ENCODE measurements at regions not wholly inside any gene's neighbourhood (a gene's known extent, or its start where the extent isn't known, plus 50 kb on each side); places are given as distances from the start of the nearest gene placed in this dataset.
A peak's percentile ranks its signal among the peaks of the same experiment; 100 is the strongest.

DNA sequence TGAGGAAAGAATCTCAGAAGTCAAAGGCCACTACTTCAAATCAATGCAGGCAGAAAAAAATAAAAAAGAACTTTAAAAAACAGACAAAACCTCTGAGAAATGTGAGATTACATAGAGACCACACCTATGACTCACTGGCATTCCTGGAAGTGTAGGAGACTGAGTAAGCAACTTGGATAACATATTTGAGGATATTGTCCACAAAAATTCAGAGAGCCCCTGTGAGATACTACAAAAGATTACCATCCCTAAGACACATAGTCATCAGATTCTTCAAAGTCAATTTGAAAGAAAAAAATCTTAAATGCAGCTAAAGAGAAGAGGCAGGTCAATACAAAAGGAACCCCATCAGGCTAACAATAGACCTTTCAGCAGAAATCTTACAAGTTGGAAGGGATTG, 887.3 kb downstream of the NTRK3 start:
- Histone ChIP-seq H3K4me3 (ENCODE audit: low read length) (no peak overlapping the region), H3K27me3 (ENCODE audit: control insufficient read depth, insufficient read depth, low read length) (no peaks in the 10 kb centered on the region), H3K4me2 (ENCODE audit: low read length) (peak overlapping the region; percentile 8), H3K36me3 (ENCODE audit: insufficient read depth, low read length) (no peaks in the 10 kb centered on the region), H3K9ac (ENCODE audit: low read depth, low read length) (peak overlapping the region; percentile 28), H3K9me3 (replicated peaks; ENCODE audit: low read length) (no peaks in the 10 kb centered on the region), H3K4me1 (ENCODE audit: control insufficient read depth, insufficient read depth, low read length) (peaks cover 28% of the 10 kb centered on the region)

DNA sequence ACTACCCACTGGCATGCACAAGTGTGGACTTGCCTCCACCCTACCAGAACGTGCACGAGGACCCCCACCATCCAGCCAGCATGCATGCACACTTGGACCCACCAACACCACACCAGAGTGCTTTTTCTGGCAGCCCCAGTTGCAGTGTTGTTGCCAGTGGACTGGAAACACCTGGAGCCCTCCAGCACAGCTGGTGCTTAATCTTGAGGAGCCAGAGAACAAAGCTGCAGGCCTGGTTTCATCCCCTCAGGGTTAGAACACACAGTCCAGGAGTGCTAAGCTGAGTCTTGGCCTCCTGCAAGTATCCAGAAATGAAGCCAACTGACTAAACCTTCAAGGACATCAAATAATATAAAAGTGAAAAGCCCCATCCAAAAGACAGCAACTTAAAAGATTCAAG, 888.0 kb downstream of the NTRK3 start:
- H3K4me1 ChIP-seq (ENCODE audit: control insufficient read depth, insufficient read depth, low read length), result peaks cover 28% of the 10 kb centered on the region
- peak overlapping the region; percentile 32 for H3K4me2 ChIP-seq (ENCODE audit: low read length)
- H3K4me3 ChIP-seq (ENCODE audit: low read length), result no peak overlapping the region
- no peaks in the 10 kb centered on the region for H3K9me3 ChIP-seq (replicated peaks; ENCODE audit: low read length)
- no peaks in the 10 kb centered on the region for H3K27me3 ChIP-seq (ENCODE audit: control insufficient read depth, insufficient read depth, low read length)
- H3K9ac ChIP-seq (ENCODE audit: low read depth, low read length), result peak overlapping the region; percentile 50
- H3K36me3 ChIP-seq (ENCODE audit: insufficient read depth, low read length), result no peaks in the 10 kb centered on the region

DNA sequence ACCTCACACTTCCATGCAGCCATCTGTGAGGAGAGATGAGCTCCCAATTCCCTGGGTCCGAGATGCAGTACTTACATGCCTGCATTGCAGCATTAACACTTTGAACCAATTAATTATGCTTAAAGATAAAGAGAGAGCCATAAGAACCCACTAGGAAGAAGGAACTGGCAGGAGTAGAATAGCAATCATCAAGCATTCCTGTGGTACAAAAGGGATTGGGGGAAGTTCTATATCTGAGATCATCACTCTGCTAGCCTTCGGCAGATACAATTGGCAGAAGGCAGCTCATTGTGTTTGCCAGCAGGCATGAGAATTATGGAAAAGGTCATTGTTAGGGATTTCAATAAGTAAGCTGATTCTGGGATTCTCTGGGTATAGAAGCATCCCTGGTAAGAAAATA, 891.4 kb downstream of the NTRK3 start:
- Histone ChIP-seq H3K4me1 (ENCODE audit: control insufficient read depth, insufficient read depth, low read length) (peaks cover 38% of the 10 kb centered on the region), H3K36me3 (ENCODE audit: insufficient read depth, low read length) (no peaks in the 10 kb centered on the region), H3K9ac (ENCODE audit: low read depth, low read length) (no peak overlapping the region), H3K9me3 (replicated peaks; ENCODE audit: low read length) (no peaks in the 10 kb centered on the region), H3K4me3 (ENCODE audit: low read length) (no peak overlapping the region), H3K27me3 (ENCODE audit: control insufficient read depth, insufficient read depth, low read length) (no peaks in the 10 kb centered on the region), H3K4me2 (ENCODE audit: low read length) (peak overlapping the region; percentile 25)

DNA sequence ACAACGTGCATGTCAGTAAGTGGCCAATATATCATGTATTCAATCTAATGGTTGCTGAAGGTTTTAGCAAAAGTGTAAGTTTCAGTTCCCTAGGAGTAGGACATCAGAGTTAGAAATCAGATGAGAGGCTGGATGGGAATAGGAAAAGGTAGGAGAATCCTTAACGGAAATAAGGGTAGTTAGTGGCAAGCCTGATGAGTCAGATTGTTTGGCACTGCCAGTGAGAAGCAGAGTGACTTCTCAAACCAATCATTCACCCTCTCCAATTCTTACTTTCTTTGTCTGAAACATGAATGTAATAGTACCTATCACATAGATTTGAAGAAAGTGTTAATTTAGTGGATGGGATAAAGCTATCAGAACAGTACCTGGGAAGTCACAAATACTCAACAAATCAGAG, 894.0 kb downstream of the NTRK3 start:
- no peaks in the 10 kb centered on the region for H3K9me3 ChIP-seq (replicated peaks; ENCODE audit: low read length)
- peaks cover 19% of the 10 kb centered on the region for H3K4me1 ChIP-seq (ENCODE audit: control insufficient read depth, insufficient read depth, low read length)
- H3K4me3 ChIP-seq (ENCODE audit: low read length), result peak overlapping the region; percentile 0
- H3K36me3 ChIP-seq (ENCODE audit: insufficient read depth, low read length), result no peaks in the 10 kb centered on the region
- no peaks in the 10 kb centered on the region for H3K27me3 ChIP-seq (ENCODE audit: control insufficient read depth, insufficient read depth, low read length)
- peak overlapping the region; percentile 17 for H3K4me2 ChIP-seq (ENCODE audit: low read length)
- H3K9ac ChIP-seq (ENCODE audit: low read depth, low read length), result no peak overlapping the region

DNA sequence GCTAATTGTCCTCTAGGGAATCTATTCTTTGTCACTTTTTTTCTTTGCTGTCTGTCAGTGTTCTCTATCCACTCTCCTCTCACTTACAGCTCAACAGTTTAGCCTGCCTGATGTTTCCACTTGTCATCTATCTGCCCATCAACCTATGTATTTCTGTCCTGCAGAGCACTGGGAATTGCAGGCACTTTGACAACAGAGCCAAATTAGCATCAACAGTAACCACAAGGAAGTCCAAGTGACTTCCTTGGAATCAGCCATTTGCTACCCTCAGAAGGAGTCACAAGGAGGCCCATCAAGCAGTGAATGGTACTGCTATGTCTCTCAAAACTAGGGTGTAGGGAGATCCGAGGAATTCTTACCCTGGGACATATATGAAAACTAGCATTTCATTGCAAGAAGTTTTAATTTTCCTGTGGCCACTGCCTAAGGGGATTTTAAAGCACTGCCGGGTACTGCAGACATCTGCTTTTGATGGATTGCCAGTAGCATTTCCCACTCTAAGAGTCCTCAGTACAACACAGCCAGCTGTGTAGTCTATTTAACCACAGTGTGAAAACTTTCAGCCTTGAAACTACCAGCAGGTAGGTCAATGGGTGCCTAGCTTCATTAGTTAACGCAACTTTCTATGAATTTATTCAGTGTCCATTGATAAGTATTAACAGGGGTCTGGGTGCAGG, 898.8 kb downstream of the NTRK3 start:
- H3K27me3 ChIP-seq (ENCODE audit: control insufficient read depth, insufficient read depth, low read length), result no peaks in the 10 kb centered on the region
- no peak overlapping the region for H3K4me2 ChIP-seq (ENCODE audit: low read length)
- no peak overlapping the region for H3K9ac ChIP-seq (ENCODE audit: low read depth, low read length)
- H3K4me1 ChIP-seq (ENCODE audit: control insufficient read depth, insufficient read depth, low read length), result peaks cover 23% of the 10 kb centered on the region
- H3K4me3 ChIP-seq (ENCODE audit: low read length), result no peak overlapping the region
- H3K9me3 ChIP-seq (replicated peaks; ENCODE audit: low read length), result no peaks in the 10 kb centered on the region
- H3K36me3 ChIP-seq (ENCODE audit: insufficient read depth, low read length), result no peaks in the 10 kb centered on the region

DNA sequence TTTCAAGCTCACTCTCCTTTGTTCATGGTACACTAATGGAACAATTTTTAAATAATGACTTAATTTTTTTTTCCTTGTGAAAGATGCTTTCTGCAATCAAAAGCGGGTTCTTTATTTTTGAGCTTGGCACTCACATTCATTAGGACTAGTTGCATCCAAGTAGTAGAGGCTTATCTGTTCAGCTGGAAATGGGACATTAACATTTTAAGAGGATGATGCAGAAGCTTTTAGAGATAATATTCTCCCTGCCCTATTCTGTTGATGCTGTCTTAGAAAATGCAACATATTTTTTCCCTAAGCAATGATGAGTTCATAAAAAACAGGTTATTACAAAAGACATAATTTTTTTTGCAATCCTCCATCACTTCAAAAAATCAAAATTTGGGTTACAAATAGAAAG, 900.6 kb downstream of the NTRK3 start:
- H3K9me3 ChIP-seq (replicated peaks; ENCODE audit: low read length), result no peaks in the 10 kb centered on the region
- no peaks in the 10 kb centered on the region for H3K36me3 ChIP-seq (ENCODE audit: insufficient read depth, low read length)
- H3K4me1 ChIP-seq (ENCODE audit: control insufficient read depth, insufficient read depth, low read length), result peaks cover 17% of the 10 kb centered on the region
- H3K4me3 ChIP-seq (ENCODE audit: low read length), result no peak overlapping the region
- H3K27me3 ChIP-seq (ENCODE audit: control insufficient read depth, insufficient read depth, low read length), result no peaks in the 10 kb centered on the region
- H3K9ac ChIP-seq (ENCODE audit: low read depth, low read length), result no peak overlapping the region
- no peak overlapping the region for H3K4me2 ChIP-seq (ENCODE audit: low read length)

DNA sequence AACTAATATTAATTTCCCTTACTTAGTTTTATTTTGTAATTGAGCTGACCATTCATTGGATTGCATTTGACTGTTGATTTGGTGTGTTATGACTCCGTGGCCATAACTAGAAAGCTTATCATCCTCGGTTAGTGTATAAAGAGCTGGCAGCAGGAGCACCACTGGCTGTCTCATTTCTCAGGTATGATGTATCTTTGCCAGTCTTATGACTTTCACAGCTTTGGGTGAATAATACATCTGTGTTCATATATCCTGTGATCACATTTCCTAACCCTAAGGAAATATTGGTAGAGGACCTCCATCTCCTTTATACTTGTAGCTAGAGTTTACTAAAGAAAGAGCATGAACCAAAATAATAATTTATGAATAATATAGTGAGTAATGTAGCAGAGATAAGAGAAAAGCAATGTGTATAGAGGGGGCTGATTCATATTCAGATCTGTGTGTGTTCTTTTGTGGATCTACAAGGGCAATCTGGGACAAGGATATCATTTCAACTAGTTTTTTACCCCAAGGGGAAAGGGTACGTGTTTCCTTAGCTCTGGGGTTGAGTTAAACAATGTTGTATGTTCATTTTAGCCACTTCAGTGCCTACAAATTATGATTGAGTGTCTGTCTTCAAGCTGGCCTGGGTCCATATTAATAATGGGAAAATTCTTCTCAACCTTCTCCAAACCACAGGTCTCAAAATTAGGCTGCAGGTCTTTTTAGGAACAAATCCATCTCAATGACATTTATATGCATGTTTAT, 901.7 kb downstream of the NTRK3 start:
- peaks cover 17% of the 10 kb centered on the region for H3K4me1 ChIP-seq (ENCODE audit: control insufficient read depth, insufficient read depth, low read length)
- H3K9me3 ChIP-seq (replicated peaks; ENCODE audit: low read length), result no peaks in the 10 kb centered on the region
- H3K4me3 ChIP-seq (ENCODE audit: low read length), result no peak overlapping the region
- H3K4me2 ChIP-seq (ENCODE audit: low read length), result peak overlapping the region; percentile 36
- no peak overlapping the region for H3K9ac ChIP-seq (ENCODE audit: low read depth, low read length)
- H3K27me3 ChIP-seq (ENCODE audit: control insufficient read depth, insufficient read depth, low read length), result no peaks in the 10 kb centered on the region
- H3K36me3 ChIP-seq (ENCODE audit: insufficient read depth, low read length), result no peaks in the 10 kb centered on the region

DNA sequence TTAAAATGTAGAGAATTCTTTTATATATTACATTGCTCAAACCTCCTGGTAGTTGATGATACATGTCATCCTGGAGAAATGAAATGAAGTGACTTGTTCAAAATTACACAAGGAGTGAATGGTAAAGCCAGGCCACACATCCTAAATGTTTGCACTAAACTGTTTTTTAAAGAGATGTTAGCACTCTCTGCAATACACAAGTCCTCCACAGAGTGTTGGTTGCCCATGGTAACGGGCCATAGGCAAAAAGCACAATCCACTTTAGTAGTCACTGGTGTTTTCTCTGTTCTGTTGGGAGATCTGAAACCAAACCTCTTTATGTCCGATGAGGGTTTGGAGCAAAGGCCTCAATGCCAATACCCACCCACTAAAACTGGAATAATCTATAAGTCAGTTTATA, 907.4 kb downstream of the NTRK3 start:
- Histone ChIP-seq H3K36me3 (ENCODE audit: insufficient read depth, low read length) (no peaks in the 10 kb centered on the region), H3K27me3 (ENCODE audit: control insufficient read depth, insufficient read depth, low read length) (no peaks in the 10 kb centered on the region), H3K4me3 (ENCODE audit: low read length) (no peak overlapping the region), H3K4me2 (ENCODE audit: low read length) (no peak overlapping the region), H3K9ac (ENCODE audit: low read depth, low read length) (no peak overlapping the region), H3K9me3 (replicated peaks; ENCODE audit: low read length) (no peaks in the 10 kb centered on the region), H3K4me1 (ENCODE audit: control insufficient read depth, insufficient read depth, low read length) (peaks cover 6% of the 10 kb centered on the region)

DNA sequence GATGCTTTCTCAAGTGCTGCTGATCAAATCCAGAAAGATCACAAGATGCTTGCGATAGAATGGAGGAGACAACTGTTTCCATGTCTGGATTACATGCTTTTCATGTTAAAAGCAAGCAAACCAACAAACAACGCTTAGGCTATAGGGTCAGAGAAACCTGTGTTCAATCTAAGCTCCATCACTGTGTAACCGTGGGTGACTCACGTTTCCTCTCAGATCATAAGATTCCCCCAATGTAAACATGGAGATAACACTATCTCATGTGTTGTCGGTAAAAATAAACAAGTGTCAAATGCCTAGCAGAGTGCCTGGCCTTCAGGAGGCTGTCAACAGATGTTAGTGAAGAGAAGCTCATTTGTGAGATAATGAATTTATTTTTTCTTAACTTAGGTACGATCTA, 907.8 kb downstream of the NTRK3 start:
- Histone ChIP-seq H3K36me3 (ENCODE audit: insufficient read depth, low read length) (no peaks in the 10 kb centered on the region), H3K4me1 (ENCODE audit: control insufficient read depth, insufficient read depth, low read length) (peaks cover 4% of the 10 kb centered on the region), H3K27me3 (ENCODE audit: control insufficient read depth, insufficient read depth, low read length) (no peaks in the 10 kb centered on the region), H3K9ac (ENCODE audit: low read depth, low read length) (no peak overlapping the region), H3K4me3 (ENCODE audit: low read length) (no peak overlapping the region), H3K4me2 (ENCODE audit: low read length) (no peak overlapping the region), H3K9me3 (replicated peaks; ENCODE audit: low read length) (no peaks in the 10 kb centered on the region)

DNA sequence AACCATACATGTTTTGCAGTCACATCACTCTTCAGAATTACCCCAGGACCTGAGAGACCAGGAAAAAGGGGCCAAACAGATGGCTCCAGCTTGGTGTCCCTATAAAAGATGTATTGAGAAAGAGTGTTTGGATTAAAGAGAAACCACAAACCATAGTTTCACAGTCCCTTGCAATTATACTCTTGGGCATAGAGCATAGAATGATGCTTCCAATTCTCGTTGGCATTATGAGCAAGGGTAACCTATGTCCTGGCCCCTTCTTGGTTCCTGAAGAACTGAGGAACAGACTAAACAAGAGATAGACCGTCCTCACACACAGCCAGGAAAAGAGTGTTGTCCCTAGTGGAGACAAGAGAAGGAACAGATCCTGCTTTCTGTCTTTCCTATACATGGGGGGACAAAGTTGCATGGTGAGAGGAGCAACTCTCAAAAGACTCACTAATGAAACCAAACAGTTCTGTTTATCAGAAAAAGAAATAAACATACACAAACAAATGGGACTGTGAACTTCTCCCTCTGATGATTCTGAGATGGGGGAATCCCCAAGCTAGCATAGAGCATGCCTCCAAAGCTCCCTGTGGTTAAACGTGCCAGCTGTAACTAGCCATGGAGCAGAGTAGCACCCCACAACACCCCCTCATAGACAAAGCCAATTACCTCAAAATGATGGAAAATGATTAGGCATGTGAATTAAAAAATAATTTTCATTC, 908.6 kb downstream of the NTRK3 start:
- Histone ChIP-seq H3K9ac (ENCODE audit: low read depth, low read length) (no peak overlapping the region), H3K4me2 (ENCODE audit: low read length) (no peak overlapping the region), H3K27me3 (ENCODE audit: control insufficient read depth, insufficient read depth, low read length) (no peaks in the 10 kb centered on the region), H3K9me3 (replicated peaks; ENCODE audit: low read length) (no peaks in the 10 kb centered on the region), H3K4me3 (ENCODE audit: low read length) (no peak overlapping the region), H3K4me1 (ENCODE audit: control insufficient read depth, insufficient read depth, low read length) (peaks cover 4% of the 10 kb centered on the region), H3K36me3 (ENCODE audit: insufficient read depth, low read length) (no peaks in the 10 kb centered on the region)

DNA sequence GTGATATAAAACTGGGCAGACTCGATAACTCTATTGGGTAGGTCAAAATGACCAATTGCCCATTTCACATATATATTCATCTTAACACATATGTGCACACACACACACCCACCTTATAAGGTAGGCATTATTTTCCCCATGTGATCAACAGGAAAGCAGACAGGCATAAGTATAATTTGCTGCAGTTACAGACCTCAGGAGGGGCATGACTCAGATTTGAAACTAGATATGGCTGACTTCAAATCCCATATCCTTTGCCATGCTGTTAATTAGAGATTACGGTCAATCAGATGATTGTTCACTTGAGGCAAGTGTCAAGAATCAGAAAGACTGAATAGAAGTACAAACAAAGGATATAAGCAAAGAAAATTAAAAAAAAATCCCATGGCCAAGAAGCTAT, 910.6 kb downstream of the NTRK3 start:
- no peak overlapping the region for H3K4me2 ChIP-seq (ENCODE audit: low read length)
- no peaks in the 10 kb centered on the region for H3K9me3 ChIP-seq (replicated peaks; ENCODE audit: low read length)
- no peaks in the 10 kb centered on the region for H3K36me3 ChIP-seq (ENCODE audit: insufficient read depth, low read length)
- H3K9ac ChIP-seq (ENCODE audit: low read depth, low read length), result no peak overlapping the region
- no peaks in the 10 kb centered on the region for H3K27me3 ChIP-seq (ENCODE audit: control insufficient read depth, insufficient read depth, low read length)
- H3K4me3 ChIP-seq (ENCODE audit: low read length), result no peak overlapping the region
- H3K4me1 ChIP-seq (ENCODE audit: control insufficient read depth, insufficient read depth, low read length), result peaks cover 4% of the 10 kb centered on the region

Data from skeletal muscle satellite cell (primary cell).